Endothelial cell of umbilical vein (primary cell): ENCODE measurements at regions not wholly inside any gene's neighbourhood (a gene's known extent, or its start where the extent isn't known, plus 50 kb on each side); places are given as distances from the start of the nearest gene placed in this dataset.

ENCODE experiments used
- CTCF ChIP-seq, 2 donors: IDR thresholded peaks; 1 replicate in 1 of 2; 2 replicates in 1 of 2; pipeline ENCODE4 v1.5.1; 2011; ENCODE audit warnings: low read length in 2 of 2, mild to moderate bottlenecking in 2 of 2, moderate library complexity in 2 of 2, control low read depth in 1 of 2, inconsistent platforms in 1 of 2, low read depth in 1 of 2; ENCODE audit not compliant: insufficient read depth in 1 of 2; ENCODE audit errors: extremely low read depth in 1 of 2
- EZH2 ChIP-seq: IDR thresholded peaks from 2 replicates; pipeline ENCODE4 v1.6.1; 2012; ENCODE audit warnings: borderline replicate concordance, low read depth, mild to moderate bottlenecking, moderate library complexity, low read length, inconsistent platforms; ENCODE audit not compliant: severe bottlenecking
- FOS ChIP-seq: IDR thresholded peaks from 2 replicates; pipeline ENCODE4 v1.6.1; 2011; ENCODE audit warnings: mild to moderate bottlenecking, low read length, moderate library complexity, borderline replicate concordance; ENCODE audit not compliant: insufficient read depth
- GATA2 ChIP-seq: IDR thresholded peaks from 2 replicates; pipeline ENCODE4 v1.7.0; 2011; ENCODE audit warnings: low read depth, mild to moderate bottlenecking, moderate library complexity, mixed read lengths, low read length; ENCODE audit not compliant: insufficient read length, insufficient read depth
- JUN ChIP-seq: IDR thresholded peaks from 2 replicates; pipeline ENCODE4 v1.6.1; 2011; ENCODE audit warnings: borderline replicate concordance, low read depth; ENCODE audit not compliant: insufficient read length, insufficient read depth
- MAX ChIP-seq: IDR thresholded peaks from 2 replicates; pipeline ENCODE4 v1.6.1; 2011; ENCODE audit not compliant: insufficient read depth, insufficient read length
- MYC ChIP-seq: IDR thresholded peaks from one replicate; pipeline ENCODE4 v1.6.1; 2011; ENCODE audit warnings: mild to moderate bottlenecking, low read depth, low read length
- POLR2A ChIP-seq: IDR thresholded peaks from 2 replicates; pipeline ENCODE4 v1.6.1; 2012; ENCODE audit warnings: low read depth, mild to moderate bottlenecking, control low read depth, low read length
- POLR2AphosphoS5 ChIP-seq: IDR thresholded peaks from 2 replicates; pipeline ENCODE4 v1.6.1; 2012; ENCODE audit warnings: low read depth, mild to moderate bottlenecking, control low read depth, low read length, moderate library complexity; ENCODE audit not compliant: insufficient read depth

- TF ChIP-seq MYC = no peak
- no peak for TF ChIP-seq CTCF (IDR thresholded peaks at IDR 0.05; ENCODE audit: extremely low read depth in 1 of 2, insufficient read depth in 1 of 2, low read depth in 1 of 2, low read length in 2 of 2)
- no peak for TF ChIP-seq POLR2A
- no peak for TF ChIP-seq POLR2AphosphoS5
- TF ChIP-seq EZH2 = no peak
- peak; percentile 66 for TF ChIP-seq FOS
- no peak for TF ChIP-seq JUN
- no peak for TF ChIP-seq MAX
- no peak for TF ChIP-seq GATA2
Observed at GRCh38 chr1:78370356-78370755, 120.4 kb upstream of the PTGFR start.
